WTC11 (cell line): ENCODE measurements at regions not wholly inside any gene's neighbourhood (a gene's known extent, or its start where the extent isn't known, plus 50 kb on each side); places are given as distances from the start of the nearest gene placed in this dataset.

ENCODE experiments used
- ATF6 ChIP-seq: sonication (generic); formaldehyde crosslinking; IDR thresholded peaks from 2 replicates; pipeline ENCODE4 v1.8.1; 2023; ENCODE audit warnings: mild to moderate bottlenecking, missing genetic modification reagents
- CTCF ChIP-seq: fragments of 200-600 bp; IDR thresholded peaks from 2 replicates; pipeline ENCODE4 v1.8.0; 2022; ENCODE audit warnings: antibody characterized with exemption
- KAT7 ChIP-seq: sonication (generic); formaldehyde crosslinking; IDR thresholded peaks from 2 replicates; pipeline ENCODE4 v1.8.1; 2023; ENCODE audit warnings: missing genetic modification reagents, mild to moderate bottlenecking, borderline replicate concordance
- MAX ChIP-seq: sonication (generic); formaldehyde crosslinking; IDR thresholded peaks from 2 replicates; pipeline ENCODE4 v1.8.0; 2022; ENCODE audit warnings: mild to moderate bottlenecking, missing genetic modification reagents
- TCF7 ChIP-seq: sonication (generic); formaldehyde crosslinking; IDR thresholded peaks from 2 replicates; pipeline ENCODE4 v1.8.0; 2022; ENCODE audit warnings: mild to moderate bottlenecking, low read depth, missing genetic modification reagents, moderate library complexity

- TF ChIP-seq CTCF (0 out of 2 replicates have a peak, but pooled peaks have one; percentile 25), TCF7 (CRISPR knock-in tag) (no peak), ATF6 (no peak), MAX (CRISPR knock-in tag) (no peak), KAT7 (CRISPR knock-in tag) (no peak)
Observed at GRCh38 chr9:108565651-108566378, 290.0 kb downstream of the ACTL7B start.
